HG03565 (cell line): ENCODE measurements at regions not wholly inside any gene's neighbourhood (a gene's known extent, or its start where the extent isn't known, plus 50 kb on each side); places are given as distances from the start of the nearest gene placed in this dataset.

Experiments used
- ATAC-seq: cut with Tn5 transposase; IDR thresholded peaks from one replicate; pipeline ENCODE4 v1.9.1; 2021; ENCODE audit warnings: mild to moderate bottlenecking, moderate library complexity; ENCODE audit not compliant: unreplicated experiment

DNA sequence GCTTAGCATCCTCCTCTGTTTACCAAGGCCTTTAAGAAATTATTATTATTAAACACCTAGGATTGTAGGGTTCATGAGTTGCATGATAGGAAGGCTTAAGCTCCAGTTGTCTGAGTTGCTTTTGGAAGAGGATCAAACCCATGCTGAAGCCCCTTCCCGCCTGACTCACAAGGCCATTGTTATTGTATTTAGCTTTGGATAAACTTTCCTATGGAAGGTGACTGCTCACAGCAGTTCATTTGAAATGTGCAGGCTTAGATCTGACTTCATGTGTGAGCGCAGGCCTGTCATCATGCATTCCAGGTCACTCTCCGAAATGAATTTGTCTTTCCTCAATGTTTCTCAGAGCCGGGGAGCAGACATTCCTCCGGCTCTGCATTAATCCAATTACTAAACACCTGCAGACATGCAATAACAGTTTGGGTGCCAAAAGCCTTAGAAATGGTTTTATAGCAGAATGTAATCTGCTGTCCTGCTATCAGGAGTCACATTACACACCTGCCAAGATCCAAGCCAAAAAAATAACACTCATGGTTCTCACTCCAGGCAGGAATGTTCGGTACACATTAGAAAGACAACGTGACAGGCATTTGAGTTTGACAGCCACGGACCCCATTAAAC, 119.9 kb downstream of the OSR1 start:
- ATAC-seq, result no peak

DNA sequence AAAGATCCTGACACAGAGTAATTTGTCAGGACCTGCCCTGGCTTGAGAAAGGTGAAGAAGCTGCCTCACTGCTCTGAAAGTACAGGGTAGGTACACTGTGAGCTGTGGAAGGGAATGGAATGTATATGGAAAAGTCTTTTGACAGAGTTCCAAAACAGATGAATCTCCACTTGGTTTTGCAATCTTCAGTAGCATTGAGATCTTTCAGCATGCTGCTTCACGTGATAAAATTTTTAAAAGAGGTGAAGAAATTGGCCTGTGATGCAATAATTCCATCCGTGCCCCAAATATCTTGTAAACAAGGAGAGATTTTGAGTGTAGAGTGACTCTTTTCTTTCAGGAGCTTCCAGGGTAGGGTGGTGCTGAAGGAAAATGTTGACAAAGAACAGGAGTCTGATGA, 123.1 kb downstream of the OSR1 start:
- ATAC-seq, result no peak

DNA sequence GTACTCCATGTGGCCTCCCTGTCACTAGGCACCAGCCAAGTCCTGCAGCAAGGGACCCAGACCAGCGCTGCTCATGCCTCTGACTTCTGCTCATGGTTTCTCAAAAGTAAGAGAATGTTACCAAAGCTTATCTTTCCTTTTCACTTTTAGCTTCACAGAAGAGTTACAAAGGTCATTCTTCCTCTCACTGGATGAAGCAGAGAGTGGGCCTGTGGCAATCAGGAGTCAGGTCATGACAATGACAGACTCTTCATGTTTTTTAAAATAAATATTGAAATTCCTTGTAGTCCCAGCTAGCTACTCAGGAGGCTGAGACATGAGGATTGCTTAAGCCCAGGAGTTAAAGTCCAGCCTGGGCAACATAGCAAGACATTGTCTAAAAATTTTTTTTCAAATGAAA, 126.1 kb downstream of the OSR1 start:
- ATAC-seq, result no peak

DNA sequence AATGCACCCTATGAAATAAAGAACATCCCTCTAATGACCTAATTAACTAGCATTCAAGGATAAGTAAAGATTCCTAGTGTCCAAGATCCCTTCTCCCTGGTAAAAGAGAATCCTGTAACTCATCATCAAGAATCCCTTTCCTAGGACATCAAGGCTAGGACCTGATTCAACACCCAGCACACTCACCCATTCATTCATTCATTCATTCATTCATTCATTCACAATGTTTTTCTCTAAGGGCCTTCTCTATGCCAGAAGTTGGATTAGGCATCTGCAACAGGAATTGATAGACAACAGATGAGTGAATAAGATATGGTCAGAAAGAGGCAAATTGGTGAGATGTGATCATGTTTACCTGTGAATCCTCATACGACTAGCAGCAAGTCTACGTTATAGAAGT, 126.8 kb downstream of the OSR1 start:
- no peak for ATAC-seq

DNA sequence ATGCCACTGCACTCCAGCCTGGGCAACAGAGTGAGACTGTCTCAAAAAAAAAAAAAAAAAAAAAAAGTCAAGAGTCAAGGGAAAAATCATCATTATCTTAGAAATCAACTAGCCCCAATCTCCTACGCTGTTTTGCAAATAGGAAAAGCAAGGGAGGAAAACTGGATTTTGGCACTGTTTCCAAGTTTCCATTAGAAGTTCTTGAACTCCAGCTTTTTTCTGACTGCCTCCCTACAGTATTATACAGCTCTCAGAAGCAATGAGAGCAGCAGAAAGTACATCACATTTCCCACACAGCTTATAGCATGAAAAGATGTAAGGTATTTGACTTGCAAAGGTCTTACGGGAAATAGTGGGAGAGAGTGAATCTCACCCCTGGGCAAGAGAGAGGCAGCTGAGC, 127.8 kb downstream of the OSR1 start:
- no peak for ATAC-seq

DNA sequence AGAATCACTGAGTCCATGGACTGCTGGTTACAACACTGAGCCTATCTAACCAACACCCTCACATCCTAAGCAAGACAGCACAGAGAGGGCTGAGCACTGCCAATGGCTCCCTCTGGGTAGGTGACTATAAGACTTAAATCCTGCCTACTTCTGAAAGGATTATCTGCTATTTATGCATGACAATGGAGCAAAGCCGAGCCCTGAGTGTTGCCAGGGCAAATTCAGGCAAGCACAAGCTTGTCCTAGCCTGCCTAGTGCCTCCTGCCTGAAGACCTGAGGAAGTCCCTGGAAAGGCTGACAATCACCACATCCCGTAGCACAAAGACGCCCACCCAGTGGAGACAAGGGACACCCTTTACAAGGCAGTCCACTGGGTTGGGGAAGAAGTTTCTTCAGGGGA, 129.7 kb downstream of the OSR1 start:
- ATAC-seq, result no peak

DNA sequence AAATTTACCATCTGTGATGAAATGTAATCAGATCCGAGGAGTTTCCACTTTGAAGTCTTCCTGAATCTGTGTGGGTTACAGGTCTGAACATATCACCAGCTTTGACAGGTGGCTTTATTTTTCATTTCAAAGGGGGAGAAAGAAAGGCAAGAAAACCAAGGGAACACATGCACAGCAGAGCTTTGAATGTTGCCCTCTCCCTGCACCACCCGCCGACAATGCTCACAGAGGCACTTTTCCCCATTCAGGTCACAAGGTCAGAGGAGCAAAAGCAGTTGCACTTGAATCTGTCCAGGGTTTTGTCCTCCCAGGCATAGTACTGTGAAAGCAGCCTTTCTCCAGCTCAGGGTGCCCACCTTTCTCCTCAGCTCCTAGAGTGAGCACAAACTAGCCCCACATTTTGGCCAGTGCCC, 130.2 kb downstream of the OSR1 start:
- ATAC-seq, result no peak

DNA sequence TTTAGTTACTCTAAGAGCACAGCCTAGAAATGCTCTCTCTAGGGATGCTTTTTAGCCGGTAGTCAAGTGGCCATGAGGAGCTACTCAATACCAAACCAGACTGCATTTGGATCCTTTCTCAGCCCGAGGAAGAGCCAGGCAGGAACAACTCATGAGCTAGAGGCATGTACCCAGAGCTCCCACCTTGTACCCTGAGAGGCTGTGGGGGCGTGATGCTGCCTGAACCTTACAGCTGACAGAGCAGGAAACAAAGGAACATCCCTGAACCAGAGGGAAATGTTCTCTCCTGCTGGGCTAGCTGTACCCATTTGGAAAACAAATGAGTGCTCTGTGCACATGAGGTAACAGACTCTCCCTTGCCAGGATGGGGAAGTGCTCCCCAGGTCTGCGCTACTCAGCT, 131.6 kb downstream of the OSR1 start:
- ATAC-seq, result no peak

DNA sequence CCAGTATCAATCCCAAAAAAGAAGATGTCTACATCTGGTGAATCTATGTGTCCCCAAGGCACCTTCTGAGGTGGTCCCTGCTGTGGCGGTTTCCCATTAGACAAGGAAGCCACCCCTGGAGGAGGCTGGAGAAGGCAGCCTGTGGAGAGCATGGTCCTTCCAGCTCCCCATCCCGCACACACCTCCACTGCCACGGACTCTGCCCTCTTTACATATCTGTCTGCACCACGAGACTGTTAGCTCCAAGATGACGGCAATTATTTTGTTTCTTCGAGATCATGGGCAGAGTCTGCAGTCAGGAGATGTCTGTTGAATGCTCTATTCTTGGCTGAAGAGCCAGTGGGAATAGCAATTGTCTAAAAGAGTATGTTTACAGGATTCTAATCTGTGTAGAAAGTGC, 132.0 kb downstream of the OSR1 start:
- ATAC-seq, result no peak

DNA sequence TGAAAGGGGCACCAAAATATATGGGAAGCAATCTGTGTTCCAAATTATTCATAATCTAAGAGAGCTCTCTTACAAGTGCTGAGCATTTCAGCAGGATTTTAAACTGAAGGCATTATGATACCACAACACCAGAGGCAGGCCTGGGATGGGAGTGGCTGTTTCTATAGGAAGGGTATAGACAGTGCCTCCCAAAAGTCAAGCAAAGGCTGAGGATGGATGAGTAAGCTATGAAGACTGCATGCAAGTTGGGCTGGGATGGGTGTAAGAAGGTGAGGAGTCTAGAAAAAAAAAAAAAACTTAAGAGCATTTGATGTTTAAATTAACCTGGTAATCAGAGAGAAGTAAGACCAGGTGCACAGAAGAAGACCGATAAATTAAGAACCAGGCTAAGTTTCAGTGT, 132.5 kb downstream of the OSR1 start:
- no peak for ATAC-seq

DNA sequence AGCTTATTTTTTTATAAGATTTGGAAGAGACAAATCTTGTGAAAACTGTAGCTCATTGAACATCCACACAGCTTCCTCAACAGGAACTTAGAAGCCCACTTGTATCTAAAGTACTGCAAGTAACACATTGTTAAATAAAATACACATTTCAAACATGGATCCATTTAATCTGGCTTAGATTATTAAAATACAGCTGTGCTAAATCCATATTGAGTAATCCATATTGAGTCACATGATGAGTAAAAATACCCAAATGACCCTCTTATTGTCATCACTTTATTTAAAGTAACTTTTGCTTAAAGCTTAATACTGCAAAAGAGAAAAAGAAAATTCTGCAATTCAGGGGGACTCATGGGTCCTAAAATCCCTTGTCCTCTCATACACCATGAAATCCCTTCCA, 133.3 kb downstream of the OSR1 start:
- no peak for ATAC-seq

DNA sequence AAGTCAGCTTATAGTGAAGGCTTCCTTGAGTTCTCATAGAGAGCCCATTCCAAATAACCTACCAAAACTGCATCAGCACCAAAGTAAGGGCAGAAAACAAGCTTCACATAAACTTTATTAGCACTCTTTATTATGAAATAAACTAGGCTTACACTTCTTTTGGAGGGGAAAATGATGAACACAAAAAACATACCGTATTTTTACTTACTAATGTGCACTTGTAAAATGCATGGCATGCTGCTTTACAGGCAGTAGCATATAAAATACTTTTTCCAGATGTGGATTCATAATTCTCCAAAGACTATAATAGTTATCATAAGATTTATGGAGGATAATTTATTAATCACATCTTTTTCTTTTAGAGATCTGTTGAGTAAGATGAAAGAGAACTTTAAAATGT, 133.9 kb downstream of the OSR1 start:
- no peak for ATAC-seq

DNA sequence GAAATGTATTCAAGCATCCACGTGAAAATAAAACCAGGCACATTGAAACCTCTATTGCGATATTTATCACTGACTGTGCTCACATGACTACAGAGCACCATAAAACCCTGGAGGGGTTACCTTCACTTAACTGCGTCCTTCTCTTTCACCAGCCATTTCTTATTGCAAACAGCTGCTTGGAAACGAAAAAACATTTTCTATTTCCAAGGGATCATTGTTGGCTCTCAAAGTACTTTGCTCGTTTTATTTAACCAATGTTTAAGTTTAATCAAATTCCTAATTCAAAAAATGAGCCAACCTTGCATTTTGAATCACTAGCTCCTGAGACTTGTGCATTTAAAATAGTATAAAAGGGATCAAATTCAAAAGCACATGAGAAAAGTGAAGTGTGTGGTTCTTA, 134.4 kb downstream of the OSR1 start:
- ATAC-seq, result no peak

DNA sequence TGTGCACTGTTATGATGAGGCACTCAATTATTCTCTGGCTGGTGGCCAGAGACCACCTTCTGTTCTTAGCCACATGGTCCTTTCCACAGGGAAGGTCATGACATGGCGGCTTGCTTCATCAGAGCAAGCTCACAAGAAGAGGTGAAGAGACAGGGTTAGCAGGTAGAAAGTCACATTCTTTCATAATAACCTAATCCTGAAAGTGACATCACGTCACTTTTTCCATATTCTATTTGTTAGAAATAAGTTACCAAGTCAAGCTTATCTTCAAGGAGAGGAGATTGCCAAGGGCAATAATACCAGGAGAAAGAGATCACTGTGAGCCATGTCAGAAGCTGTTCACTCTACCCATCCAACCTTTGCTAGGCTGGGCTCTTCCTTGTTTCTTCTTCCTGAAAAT, 139.4 kb downstream of the OSR1 start:
- ATAC-seq, result no peak

DNA sequence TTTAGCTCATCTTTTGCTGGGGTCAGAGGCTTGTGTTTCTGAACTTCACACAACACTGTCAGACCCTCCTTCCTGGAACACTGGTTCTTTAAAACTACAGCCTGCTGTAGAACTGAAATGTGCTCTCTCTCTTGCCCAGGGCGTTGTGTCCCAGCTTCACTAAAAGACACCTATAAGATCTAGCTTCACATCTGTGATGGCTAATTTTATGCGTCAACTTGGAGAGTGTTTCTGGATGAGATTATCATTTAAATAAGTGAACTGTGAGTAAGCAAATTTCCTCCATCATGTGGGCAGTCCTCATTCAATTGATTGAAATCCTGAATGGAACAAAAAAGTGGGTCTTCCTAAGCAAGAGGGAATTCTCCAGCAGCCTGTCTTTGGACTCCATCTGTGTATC, 140.3 kb downstream of the OSR1 start:
- no peak for ATAC-seq

DNA sequence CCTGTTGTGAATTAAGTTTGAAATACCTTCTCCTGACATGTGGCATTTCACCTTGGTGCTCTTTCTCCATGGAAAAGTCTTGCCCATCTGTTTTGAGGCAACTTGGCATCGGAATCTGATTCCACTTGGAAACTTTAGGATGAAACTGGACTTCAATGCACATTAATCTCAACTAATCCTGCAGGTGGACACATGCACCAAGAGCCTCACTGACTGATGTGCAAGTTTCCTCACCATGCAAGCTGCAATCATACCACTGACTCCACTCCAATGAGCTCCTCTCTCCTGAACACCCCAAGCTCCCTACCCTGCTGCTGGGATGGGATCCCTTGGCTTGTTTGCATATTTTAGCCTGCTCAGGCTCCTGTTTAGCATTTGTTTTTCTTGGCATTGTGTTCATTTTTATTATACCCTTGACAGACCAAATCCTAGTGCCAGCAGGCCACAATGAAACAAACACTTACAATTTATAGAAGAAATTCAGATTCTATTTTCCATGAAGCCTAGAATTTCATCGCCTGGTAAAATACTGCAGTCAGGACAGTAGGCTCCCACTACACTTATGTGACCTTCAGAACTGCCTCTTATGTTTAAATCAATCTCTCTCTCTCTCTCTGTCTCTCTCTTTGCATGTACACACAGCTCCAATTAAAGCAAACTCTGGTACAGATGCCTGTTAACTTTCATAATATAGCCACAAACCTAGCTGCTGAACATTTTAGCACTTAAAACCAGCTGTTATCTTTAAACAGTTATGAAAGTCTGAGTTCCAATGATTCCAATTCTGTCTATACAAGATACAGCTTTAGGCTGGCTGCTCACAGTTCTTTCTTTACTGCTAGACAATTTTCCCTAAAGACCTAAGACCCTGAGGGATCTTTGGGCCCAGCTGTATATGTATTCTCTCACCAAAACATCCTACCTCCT, 141.5 kb downstream of the OSR1 start:
- no peak for ATAC-seq

DNA sequence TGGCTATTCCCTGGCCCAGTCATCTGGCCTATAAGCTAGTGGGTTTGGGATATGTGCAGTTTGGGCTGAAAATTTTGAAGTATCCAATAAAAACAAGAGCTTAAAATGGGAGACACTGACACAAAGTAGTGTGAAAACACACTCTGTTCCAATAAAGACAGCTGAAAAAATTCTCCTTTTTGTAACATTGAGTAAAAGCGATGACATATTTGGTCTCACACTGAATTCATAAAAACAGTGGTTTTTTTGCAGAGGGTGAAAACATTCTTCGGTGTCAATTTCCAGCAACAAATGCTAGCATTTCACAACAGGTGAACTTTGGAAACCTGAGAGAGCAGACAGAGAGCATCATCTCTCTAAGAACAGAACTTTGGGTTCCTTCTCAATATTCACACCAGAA, 142.2 kb downstream of the OSR1 start:
- no peak for ATAC-seq

DNA sequence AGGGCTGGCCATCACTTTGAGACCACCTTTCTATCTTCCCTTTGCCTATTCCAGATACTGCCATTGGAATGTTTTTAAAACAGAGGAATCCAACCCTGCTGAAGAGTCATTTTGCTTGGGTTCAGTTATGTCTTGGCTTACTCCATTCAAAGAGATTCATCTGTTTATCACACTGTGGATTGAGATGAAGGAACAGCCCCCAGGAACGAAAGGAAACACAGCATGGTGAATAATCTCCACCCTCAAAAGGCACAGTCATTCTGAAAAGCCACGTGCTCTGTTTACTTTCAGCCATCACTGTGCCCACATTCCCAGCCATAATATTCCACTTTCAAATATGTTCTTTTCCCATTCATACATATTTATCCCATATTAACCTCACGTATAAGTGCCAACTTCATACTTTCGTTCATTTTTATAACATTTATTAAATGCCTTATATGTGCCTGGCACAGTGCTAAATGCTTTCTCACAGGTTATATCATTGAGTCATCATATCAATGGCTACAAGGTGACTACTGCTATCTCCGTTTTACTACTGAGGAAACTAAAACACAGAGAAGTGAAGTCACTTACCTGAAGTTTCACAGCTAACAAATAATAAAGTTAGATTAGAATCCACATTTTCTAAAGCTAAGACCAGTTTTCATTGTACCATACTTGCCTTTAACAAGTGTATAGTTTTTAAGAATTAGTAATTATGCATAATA, 143.6 kb downstream of the OSR1 start:
- ATAC-seq, result no peak

DNA sequence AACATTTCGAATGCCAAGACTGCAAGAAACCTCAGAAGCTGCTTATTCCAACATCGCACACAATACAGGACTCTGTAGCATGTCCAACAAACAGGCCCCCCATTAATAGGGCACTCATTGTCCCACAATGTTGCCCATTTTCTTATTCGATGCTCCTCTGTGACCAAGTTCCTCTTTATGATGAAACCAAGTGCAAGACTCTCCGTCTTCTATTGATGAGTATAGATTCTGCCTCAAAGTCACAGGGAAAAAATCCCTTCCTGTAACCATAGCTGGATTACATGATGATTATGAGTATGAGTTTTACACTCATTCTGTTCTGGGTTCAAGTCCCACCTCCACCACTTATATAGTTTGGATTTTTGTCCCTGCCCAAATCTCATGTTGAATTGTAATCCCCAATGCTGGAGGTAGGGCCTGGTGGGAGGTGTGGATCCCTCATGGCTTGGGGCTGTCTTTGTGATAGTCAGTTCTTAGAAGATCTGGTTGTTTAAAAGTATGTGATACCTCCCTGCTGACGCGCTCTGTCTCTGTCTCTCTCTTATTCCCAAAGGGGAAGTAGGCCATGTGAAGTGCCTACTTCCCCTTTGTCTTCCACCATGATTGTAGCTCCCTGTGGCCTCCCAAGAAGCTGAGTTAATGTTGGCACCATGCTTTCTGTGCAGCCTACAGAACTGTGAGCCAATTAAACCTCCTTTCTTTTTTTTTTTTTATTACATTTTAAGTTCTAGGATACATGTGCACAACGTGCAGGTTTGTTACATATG, 148.7 kb downstream of the OSR1 start:
- ATAC-seq, result no peak

DNA sequence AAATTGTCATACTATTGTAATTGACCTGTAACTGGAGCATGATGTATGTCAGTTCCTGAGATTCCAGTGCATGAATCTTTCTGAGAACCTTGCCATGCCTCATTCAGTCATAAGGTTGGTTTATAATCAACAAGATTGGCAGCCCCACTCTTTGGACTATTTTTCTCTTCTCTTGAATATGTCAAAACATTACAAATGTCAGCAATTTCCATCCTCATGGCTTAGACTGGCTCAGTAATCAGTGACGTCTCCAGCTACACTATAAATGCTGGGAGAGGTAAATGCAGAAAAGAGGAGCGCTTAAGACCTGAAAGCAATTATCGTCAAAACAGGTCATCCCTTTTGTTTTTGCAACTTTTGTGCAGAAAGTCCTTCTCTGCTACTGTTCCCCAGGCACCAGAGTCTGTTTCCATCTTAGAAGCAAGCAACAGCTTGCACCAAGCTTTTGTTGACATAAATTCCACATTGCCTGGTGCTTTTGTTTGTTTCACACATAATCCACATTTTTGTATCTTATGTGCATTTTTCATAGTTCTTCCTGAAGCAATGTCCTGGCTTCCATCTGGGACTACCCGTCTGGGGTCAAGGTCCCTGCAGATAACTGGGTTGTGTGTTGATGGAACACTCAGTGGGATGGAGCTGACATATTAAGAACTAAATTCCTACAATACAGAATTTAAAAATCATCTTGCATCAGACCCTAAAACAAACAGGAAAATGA, 149.8 kb downstream of the OSR1 start:
- no peak for ATAC-seq

DNA sequence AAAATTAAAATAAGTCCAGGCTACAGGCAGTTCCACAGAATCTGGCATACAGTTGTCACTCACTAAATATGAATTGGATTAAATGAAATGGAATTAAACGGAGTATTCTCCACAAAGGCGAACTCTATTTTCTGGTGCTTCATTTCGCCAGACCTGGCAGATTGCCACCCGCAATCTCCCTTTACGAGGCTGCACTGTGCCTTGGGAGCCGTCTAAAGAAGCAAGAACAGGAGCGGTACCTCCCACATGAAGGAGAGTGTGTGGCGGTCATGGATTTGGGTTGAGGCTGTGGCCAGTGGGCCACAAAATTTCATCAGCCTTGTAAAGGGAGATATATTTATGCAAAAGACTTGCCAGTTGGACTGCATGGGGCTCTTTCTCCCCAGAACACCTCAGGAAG, 151.0 kb downstream of the OSR1 start:
- no peak for ATAC-seq
